ENCODE measurements at regions not wholly inside any gene's neighbourhood (a gene's known extent, or its start where the extent isn't known, plus 50 kb on each side); places are given as distances from the start of the nearest gene placed in this dataset.

DNA sequence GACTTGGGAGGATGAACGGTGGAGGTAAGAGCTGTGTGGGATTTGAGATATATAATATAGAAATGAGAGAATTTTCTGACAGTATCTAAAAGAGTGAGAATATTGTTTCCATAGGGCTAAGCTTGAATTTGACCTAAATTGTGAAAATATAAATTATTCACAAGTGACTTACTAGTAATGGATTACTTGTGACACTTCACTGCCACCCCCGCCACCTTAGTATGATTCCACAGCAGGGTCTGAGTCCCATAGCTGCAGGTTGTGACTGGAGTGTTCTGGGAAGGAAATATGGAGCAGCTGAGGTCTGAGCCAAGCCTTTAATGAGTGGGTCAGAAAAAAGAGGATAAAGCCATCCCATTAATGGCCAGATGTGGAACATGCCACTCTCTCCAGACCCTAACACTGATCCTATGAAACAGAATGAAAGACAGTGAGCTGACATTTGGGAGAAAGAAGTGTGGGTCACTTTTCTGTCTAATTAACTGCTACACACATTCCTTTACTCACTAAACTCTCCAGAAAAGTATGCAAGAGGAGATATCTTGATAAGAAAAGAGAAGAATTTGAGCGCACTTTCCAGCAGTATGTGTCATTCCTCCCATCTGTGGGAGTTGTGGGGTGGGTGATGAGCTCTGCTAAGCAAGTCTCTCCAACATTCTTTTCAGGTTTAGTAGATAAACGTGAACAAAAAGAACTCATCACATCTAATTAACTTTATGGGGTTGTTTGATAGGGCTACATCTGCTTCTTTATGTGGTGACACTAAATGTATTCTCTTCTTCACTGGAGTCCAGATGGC lies 1193.4 kb downstream of the SORCS3 start:
- Histone ChIP-seq H3K27me3 (no peaks in the 10 kb centered on the region), H3K9me3 (replicated peaks in 1 of 3) (no peaks in the 10 kb centered on the region), H3K4me1 (replicated peaks in 1 of 2) (peaks cover 4 to 16% of the 10 kb centered on the region in 2 donors), H3K4me3 (no peak overlapping the region), H3K27ac (no peak overlapping the region), H3K36me3 (replicated peaks in 1 of 2) (no peaks in the 10 kb centered on the region)
- no peak for DNase-seq
- intact Hi-C loops (cut with DNase I), result no loop called here
- WGBS, 4 donors, result 62 to 70% (median 64%) methylated on average over 4 of the region's 4 CpGs
- TF ChIP-seq, protein P1, sequence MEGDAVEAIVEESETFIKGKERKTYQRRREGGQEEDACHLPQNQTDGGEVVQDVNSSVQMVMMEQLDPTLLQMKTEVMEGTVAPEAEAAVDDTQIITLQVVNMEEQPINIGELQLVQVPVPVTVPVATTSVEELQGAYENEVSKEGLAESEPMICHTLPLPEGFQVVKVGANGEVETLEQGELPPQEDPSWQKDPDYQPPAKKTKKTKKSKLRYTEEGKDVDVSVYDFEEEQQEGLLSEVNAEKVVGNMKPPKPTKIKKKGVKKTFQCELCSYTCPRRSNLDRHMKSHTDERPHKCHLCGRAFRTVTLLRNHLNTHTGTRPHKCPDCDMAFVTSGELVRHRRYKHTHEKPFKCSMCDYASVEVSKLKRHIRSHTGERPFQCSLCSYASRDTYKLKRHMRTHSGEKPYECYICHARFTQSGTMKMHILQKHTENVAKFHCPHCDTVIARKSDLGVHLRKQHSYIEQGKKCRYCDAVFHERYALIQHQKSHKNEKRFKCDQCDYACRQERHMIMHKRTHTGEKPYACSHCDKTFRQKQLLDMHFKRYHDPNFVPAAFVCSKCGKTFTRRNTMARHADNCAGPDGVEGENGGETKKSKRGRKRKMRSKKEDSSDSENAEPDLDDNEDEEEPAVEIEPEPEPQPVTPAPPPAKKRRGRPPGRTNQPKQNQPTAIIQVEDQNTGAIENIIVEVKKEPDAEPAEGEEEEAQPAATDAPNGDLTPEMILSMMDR (IDR thresholded peaks at IDR 0.05), result no peak
- TF ChIP-seq POLR2A (IDR thresholded peaks at IDR 0.05), result no peak

DNA sequence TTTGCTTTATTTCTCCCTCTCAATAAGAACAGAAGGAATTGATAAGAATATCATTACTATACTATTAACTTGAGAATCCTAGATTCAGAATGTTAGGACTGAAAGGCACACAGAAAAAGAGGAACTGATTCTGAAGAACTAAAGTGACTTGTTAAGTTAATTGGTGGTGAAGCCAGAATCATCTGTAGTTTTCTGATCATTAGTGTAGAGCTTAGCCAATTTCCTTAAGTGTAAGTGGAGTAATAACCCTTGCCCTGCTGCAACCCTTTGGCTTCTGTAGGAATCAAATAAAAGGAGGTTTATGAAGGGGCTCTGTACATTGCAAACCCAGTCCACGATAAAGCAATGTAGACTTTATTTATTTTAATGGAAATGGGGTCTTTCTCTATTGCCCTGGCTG lies 1186.0 kb downstream of the SORCS3 start:
- Histone ChIP-seq H3K9me3 (replicated peaks in 1 of 3) (no peaks in the 10 kb centered on the region), H3K36me3 (replicated peaks in 1 of 2) (no peaks in the 10 kb centered on the region), H3K27me3 (no peaks in the 10 kb centered on the region), H3K4me3 (no peak overlapping the region), H3K4me1 (replicated peaks in 1 of 2) (no peaks in the 10 kb centered on the region), H3K27ac (no peak overlapping the region)
- intact Hi-C loops (cut with DNase I), result no loop called here
- TF ChIP-seq, protein P1 (IDR thresholded peaks at IDR 0.05), result no peak
- no peak for TF ChIP-seq POLR2A (IDR thresholded peaks at IDR 0.05)
- 62 to 70% (median 65%) methylated on average over 1 of the region's 1 CpG for WGBS, 4 donors
- no peak for DNase-seq

DNA sequence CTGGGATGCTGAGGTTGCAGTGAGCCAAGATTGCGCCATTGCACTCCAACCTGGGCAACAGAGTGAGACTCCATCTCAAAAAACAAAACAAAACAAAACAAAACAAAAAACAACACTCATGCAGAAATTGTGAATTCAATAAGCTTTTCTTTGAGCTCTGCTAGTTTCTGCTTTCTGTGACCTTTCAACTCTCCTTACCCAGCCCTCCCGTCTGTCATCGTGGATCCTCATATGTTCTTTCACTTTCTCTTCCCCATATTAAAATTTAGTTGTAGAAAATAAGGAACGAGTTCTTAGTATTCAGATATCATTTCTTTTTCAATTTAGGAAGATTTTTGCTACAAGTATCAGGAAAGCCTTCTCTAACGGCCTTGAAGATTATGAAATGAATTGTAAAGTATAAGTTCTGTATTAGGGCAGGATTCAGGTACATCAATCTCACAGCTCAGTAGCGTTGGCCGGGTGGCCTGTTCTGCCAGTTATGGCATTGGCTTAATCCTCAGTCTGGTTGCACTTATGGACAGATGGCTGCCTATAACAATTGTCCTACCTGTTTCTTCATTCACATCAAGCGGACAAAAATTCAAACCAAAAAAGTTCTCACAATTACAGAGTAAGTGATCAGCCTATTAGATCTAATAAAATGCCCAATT lies 1167.0 kb downstream of the SORCS3 start:
- H3K4me3 ChIP-seq, result no peak overlapping the region
- no peak overlapping the region for H3K27ac ChIP-seq
- 61 to 77% (median 69%) methylated on average over 8 of the region's 8 CpGs for WGBS, 4 donors
- TF ChIP-seq, protein P1 (IDR thresholded peaks at IDR 0.05), result no peak
- no peak for TF ChIP-seq POLR2A (IDR thresholded peaks at IDR 0.05)
- no peaks in the 10 kb centered on the region for H3K9me3 ChIP-seq (replicated peaks in 1 of 3)
- DNase-seq, result no peak
- no peaks in the 10 kb centered on the region for H3K4me1 ChIP-seq (replicated peaks in 1 of 2)
- intact Hi-C loops (cut with DNase I), result no loop called here
- no peaks in the 10 kb centered on the region for H3K36me3 ChIP-seq (replicated peaks in 1 of 2)
- no peaks in the 10 kb centered on the region for H3K27me3 ChIP-seq

DNA sequence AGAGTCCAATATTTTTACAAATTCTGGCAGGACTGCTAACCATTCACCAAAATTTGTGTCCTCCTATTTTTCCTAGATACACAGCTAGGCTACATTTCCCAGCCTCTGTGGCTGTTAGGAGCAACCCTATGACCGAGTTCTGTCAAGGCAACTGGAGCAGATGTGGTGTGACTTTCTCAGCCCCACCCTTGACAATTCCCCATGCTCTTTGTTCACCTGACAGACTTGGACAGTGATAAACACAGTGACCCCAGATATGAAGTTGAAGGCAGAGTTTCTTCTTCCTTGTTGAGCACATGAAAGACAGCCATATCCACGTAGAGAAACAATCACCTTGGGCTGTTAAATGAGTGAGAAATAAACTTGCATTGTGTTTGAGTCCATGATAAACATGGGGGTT lies 1162.1 kb downstream of the SORCS3 start:
- no peak for TF ChIP-seq POLR2A (IDR thresholded peaks at IDR 0.05)
- TF ChIP-seq, protein P1 (IDR thresholded peaks at IDR 0.05), result no peak
- no peak for DNase-seq
- Histone ChIP-seq H3K36me3 (replicated peaks in 1 of 2) (no peaks in the 10 kb centered on the region), H3K4me3 (no peak overlapping the region), H3K27me3 (no peaks in the 10 kb centered on the region), H3K4me1 (replicated peaks in 1 of 2) (no peaks in the 10 kb centered on the region), H3K9me3 (replicated peaks in 1 of 3) (no peaks in the 10 kb centered on the region), H3K27ac (no peak overlapping the region)
- 30 to 49% (median 40%) methylated on average over 2 of the region's 2 CpGs for WGBS, 4 donors
- intact Hi-C loops (cut with DNase I), result no loop called here

All from adrenal gland (tissue), 9 donors.